NOMO-1 (cell line): ENCODE measurements at regions not wholly inside any gene's neighbourhood (a gene's known extent, or its start where the extent isn't known, plus 50 kb on each side); places are given as distances from the start of the nearest gene placed in this dataset.

Source experiments
- DNase-seq, 2 experiments: peaks; one replicate each; lab custom pipeline; 2025; ENCODE audit not compliant: unreplicated experiment in 2 of 2; lab: John Stamatoyannopoulos, UW

GRCh38 chr17:62913991-62914570 lies 52.0 kb upstream of the TANC2 start:
- DNase-seq: no peak

- no peak for DNase-seq
Observed at GRCh38 chr17:62912363-62912762, 53.7 kb upstream of the TANC2 start.

GRCh38 chr17:62911114-62911513 lies 54.9 kb upstream of the TANC2 start:
- DNase-seq: no peak

DNA sequence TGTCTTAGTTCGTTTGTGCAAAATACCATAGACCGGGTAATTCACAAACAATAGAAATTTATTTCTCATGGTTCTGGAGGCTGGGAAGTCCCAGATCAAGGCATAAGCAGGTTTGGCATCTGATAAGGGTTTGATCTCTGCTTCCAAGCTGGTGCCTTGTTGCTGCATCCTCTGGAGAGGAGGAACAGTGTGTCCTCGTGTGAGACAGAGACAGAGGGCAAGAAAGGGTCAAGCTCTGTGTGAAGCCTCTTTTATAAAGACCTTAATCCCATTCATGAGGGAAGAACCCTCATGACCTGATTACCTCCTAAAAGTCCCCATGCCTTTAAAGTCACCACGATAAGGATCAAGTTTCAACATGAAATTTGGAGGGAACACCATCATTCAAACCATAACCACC lies 55.8 kb upstream of the TANC2 start:
- DNase-seq: no peak

- DNase-seq: no peak
Observed at GRCh38 chr17:62907961-62908360, 58.1 kb upstream of the TANC2 start.

DNA sequence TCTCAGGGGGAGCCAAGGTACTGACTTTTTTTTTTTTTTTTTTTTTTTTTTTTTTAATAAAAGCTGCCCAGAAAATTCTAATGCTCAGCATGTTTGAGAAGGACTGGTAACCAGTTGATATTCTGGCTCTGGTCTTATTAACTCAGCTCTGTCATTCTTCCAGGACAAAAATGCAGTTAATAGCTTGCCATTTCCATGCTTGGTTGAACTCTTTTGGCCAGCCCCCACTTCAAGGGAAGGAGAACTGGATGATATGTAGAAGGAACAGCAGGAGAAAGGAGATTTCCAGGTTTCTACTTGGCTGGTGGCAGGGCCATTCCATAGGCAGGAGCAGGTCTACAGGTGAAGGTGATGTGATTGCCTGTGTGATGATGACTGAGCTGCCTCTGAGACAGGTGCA lies 59.2 kb upstream of the TANC2 start:
- no peak for DNase-seq

DNA sequence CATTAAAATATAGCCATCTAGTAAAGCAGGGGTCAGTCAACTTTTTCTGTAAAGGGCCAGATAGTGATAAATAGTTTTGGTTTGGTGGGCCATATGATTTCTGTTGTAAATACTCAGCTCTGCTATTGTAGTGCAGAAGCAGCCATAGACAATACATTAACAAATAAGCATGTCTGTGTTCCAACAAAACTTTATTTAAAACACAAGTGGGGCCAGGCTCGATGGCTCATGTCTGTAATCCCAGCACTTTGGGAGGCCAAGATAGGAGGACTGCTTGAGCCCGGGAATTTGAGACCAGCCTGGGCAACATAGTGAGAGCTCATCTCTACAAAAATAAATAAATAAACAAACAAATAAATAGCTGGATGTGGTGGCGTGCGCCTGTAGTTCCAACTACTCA lies 60.8 kb upstream of the TANC2 start:
- DNase-seq: no peak

DNA sequence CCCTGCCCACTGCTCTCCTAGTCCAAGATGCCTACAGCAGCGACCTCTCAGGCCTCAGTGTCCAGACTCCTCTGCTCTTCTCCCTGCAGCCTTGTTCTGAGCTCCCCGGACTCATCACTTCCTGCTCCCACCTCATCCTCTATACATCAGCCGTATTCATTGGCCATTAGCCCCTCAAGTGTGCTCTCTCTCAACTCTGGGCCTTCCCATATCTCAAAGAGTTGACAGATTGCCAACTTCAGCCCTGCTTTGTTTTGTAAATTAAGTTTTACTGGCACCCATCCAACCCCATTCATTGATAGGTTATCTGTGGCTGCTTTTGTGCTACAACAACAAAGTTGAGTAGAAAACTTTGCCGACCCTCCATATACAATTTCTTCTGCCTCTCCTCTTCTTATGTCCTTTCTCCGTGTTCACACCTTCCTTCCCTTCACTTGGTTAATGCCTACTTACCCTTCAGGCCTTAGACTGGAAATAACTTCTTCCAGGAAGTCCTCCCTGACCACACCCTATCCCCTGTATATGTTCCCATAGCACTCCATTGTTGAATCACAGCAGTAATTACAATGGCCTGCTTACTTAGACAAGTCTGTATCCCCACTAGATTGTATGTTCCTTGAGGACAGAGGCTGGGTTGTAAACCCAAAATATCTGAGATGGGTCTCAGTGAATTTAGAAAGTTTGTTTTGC lies 63.4 kb upstream of the TANC2 start:
- DNase-seq: no peak

DNA sequence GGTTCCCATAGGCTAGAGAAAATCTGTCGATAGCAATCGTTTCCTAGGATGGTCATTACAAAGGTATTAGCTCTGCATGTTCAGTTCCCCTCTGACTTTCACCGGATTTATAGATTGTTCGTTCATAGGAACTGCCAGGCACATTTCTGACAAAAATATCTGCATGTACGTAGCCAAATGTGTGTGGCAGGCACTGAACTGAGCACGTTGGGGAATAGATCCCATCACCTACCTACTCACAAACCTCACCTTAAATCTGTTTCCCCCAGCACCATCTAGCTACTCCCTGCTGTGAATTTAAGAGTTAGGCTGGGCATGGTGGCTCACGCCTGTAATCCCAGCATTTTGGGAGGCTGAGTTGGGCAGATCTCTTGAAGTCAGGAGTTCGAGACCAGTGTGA lies 64.5 kb upstream of the TANC2 start:
- DNase-seq: no peak

- DNase-seq: no peak
Observed at GRCh38 chr17:62900096-62900495, 65.9 kb upstream of the TANC2 start.

- DNase-seq: no peak
Observed at GRCh38 chr17:62899361-62899760, 66.7 kb upstream of the TANC2 start.

DNA sequence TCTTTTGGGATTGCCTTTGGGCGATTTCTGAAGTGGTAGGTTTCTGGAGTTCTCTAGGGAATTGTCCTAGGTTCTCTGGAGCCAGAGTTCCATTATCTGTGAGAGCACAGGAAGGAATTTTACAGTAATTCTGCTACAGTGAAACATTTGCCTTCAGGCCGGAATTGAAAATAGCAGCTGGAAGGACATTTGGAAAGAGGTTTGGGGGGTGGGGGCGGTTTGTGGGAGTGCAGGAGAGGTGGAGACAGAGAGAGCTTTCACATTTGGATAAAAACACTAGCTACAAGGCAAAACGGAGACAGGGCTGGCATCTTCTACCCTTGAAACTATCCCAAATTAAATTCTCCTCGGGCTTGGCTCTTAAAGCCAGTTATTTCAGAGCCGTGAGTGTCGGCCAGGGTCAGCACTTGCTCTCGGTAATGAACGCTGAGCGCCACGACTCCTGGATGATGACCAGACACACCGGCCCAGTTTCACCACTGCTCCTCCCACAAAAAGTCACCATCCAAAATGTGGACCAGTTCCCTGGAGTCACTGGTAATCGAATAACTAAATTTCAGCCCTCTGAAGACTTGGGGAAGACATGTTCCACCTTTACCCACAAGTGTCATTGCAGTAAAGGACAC lies 67.7 kb upstream of the TANC2 start:
- DNase-seq: no peak

DNA sequence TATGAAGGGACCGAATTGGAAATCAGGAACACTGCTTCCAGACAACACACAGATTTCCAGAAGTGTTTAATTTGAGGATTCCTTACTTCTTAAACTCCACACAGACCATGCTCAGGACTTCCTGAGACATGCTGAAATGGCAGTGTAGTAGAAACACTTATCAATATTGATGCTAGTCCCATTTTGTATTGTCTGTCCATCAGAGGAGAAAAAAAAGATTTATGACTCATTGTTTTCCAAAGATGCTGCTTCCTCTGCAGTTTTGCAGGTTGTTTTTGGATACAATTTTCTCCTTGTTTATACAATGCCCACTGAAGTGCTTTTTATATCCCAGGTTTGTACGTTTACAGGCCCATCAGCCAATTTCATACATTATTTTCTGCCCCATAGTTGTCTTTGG lies 68.3 kb upstream of the TANC2 start:
- no peak for DNase-seq

- DNase-seq: peak in 1 of 2 experiments; percentile 7
Observed at GRCh38 chr17:62895320-62896301, 70.4 kb upstream of the TANC2 start.

- peak; percentile 88 to 97 for DNase-seq
Observed at GRCh38 chr17:62892870-62893338, 73.1 kb upstream of the TANC2 start.

- DNase-seq: peak in 1 of 2 experiments; percentile 36
Observed at GRCh38 chr17:62892061-62892675, 73.9 kb upstream of the TANC2 start.

GRCh38 chr17:62891659-62892058 lies 74.4 kb upstream of the TANC2 start:
- no peak for DNase-seq

DNA sequence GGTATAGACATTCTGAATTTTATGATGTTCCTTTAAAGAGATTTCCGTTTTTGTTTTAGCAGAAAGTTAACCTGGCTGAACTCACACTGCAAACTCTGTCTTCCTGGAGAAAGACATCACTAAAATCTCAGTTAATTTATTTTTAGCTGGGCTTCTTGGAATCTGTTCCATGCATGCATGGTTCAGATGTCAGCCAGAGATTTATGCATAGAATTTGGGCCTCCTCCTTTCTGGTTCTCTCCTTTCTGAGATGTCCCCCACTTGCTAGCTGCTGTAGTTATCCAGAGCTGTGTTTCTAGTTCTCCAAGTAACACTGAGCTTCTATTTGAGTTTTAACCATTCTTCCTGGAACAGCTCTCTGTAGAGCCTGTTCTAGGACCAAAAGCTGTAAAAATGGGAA lies 77.3 kb upstream of the TANC2 start:
- no peak for DNase-seq

DNA sequence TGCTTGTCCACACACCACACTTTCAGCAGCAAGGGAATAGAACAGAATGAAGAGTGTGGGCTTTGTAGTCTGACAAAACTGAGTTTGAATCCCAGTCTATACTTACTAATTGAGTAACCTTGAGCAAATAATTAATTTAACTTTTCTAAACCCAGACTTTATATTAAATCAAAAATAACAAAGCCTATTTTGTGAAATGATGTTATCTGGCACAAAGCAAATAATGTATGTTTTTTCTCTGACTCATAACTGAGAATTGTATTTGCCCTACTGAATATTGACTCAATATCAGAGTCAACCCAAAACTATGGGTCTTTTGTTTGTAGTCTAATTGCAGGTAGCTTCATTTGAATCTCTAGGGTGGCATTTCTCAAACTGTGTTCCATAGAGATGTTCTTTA lies 77.9 kb upstream of the TANC2 start:
- no peak for DNase-seq

DNA sequence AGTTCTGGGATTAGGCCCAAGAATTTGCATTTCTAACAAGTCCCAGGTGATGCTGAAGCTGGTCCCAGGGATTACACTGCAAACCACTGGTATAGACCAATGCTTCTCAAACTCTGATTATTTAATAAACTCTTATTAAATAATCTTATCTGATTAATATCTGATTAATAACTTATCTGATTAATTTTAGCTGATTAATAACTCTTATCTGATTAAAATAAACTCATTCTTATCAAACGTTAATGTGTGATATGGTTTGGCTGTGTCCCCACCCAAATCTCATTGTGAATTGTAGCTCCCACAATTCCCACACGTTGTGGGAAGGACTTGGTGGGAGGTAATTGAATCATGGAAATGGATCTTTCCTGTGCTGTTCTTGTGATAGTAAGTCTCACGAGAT lies 78.6 kb upstream of the TANC2 start:
- no peak for DNase-seq

DNA sequence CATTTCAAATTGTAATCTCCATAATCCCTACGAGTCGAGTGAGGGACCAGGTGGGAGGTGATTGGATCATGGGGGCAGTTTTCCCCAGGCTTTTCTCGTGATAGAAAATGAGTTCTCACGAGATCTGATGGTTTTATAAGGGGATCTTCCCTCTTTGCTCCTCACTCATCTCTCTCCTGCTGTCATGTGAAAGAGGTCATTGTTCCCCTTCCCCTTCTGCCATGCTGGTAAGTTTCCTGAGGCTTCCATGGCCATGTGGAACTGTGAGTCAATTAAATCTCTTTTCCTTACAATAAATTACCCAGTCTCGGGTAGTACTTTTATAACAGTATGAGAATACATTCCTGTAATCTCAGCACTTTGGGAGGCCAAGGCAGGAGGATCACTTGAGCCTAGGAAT lies 76.7 kb upstream of the MARCHF10 start:
- no peak for DNase-seq
